Common myeloid progenitor, CD34-positive (primary cell): ENCODE measurements at regions not wholly inside any gene's neighbourhood (a gene's known extent, or its start where the extent isn't known, plus 50 kb on each side); places are given as distances from the start of the nearest gene placed in this dataset.

Source experiments
- CTCF ChIA-PET: fragments of 350-600 bp; sonication (Branson Sonifier 250); formaldehyde crosslinking; loops from one replicate; lab custom pipeline; 2021; ENCODE audit warnings: antibody characterized with exemption; lab: Charles Lee
- POLR2A ChIA-PET: fragments of 350-600 bp; sonication (Branson Sonifier 250); formaldehyde crosslinking; loops from one replicate; lab custom pipeline; 2021; ENCODE audit warnings: antibody characterized with exemption; lab: Charles Lee
- DNase-seq, 3 donors: peaks; one replicate each; pipeline versions ENCODE4 v3.0.0 to v3.0.0-alpha.2; 2013
- H3K27ac ChIP-seq, 2 experiments: 1 replicate in 1 of 2; 2 replicates in 1 of 2; pipeline ENCODE4 v1.7.0; 2013; ENCODE audit warnings: inconsistent platforms in 2 of 2, low read length in 2 of 2, mild to moderate bottlenecking in 2 of 2, low read depth in 1 of 2, moderate library complexity in 1 of 2; ENCODE audit not compliant: severe bottlenecking in 2 of 2, insufficient read depth in 1 of 2, poor library complexity in 1 of 2
- H3K27me3 ChIP-seq, 5 experiments: replicated peaks in 2 of 5; 1 replicate in 3 of 5; 2 replicates in 2 of 5; pipeline versions ENCODE4 v1.6.1 to v1.7.0; 2013; ENCODE audit warnings: low read length in 4 of 5, mild to moderate bottlenecking in 2 of 5, moderate library complexity in 2 of 5, inconsistent platforms in 1 of 5; ENCODE audit not compliant: insufficient read depth in 5 of 5, control insufficient read depth in 4 of 5
- H3K36me3 ChIP-seq, 4 experiments: 1 replicate in 2 of 4; 2 replicates in 2 of 4; pipeline versions ENCODE4 v1.6.1 to v1.7.0; 2013; ENCODE audit warnings: low read length in 3 of 4, control low read depth in 1 of 4, mild to moderate bottlenecking in 1 of 4; ENCODE audit not compliant: control insufficient read depth in 4 of 4, insufficient read depth in 4 of 4
- H3K4me1 ChIP-seq, 4 experiments: 1 replicate in 3 of 4; 2 replicates in 1 of 4; pipeline versions ENCODE4 v1.6.1 to v1.7.1; 2013; ENCODE audit warnings: low read length in 3 of 4, mild to moderate bottlenecking in 3 of 4, control low read depth in 1 of 4, inconsistent platforms in 1 of 4, moderate library complexity in 1 of 4; ENCODE audit not compliant: control insufficient read depth in 4 of 4, insufficient read depth in 4 of 4; ENCODE audit errors: control extremely low read depth in 1 of 4
- H3K4me3 ChIP-seq, 7 experiments: 1 replicate in 4 of 7; 2 replicates in 3 of 7; pipeline versions ENCODE4 v1.5.1 to v1.7.0; 2013; ENCODE audit warnings: mild to moderate bottlenecking in 7 of 7, low read length in 6 of 7, moderate library complexity in 6 of 7, inconsistent platforms in 2 of 7, low read depth in 2 of 7, control low read depth in 1 of 7; ENCODE audit not compliant: insufficient read depth in 4 of 7, control insufficient read depth in 1 of 7; ENCODE audit errors: extremely low read depth in 1 of 7
- H3K9me3 ChIP-seq, 5 experiments: 1 replicate in 4 of 5; 2 replicates in 1 of 5; pipeline versions ENCODE4 v1.6.1 to v1.7.1; 2013; ENCODE audit warnings: low read length in 4 of 5, mild to moderate bottlenecking in 2 of 5, inconsistent platforms in 1 of 5, low read depth in 1 of 5, moderate library complexity in 1 of 5; ENCODE audit not compliant: control insufficient read depth in 4 of 5, insufficient read depth in 2 of 5; ENCODE audit errors: control extremely low read depth in 1 of 5
- WGBS: methylation state at CpG from one replicate; pipeline ENCODE4 v1.1.5; 2013; ENCODE audit not compliant: insufficient coverage; 5-methylcytosine and 5-hydroxymethylcytosine counted together

- Histone ChIP-seq H3K4me1 (peaks cover 0 to 16% (median 2%) of the 10 kb centered on the region in 4 experiments), H3K27ac (no peak overlapping the region), H3K36me3 (peaks cover 0 to 6% (median 0%) of the 10 kb centered on the region in 4 experiments), H3K27me3 (no peaks in the 10 kb centered on the region), H3K9me3 (peaks cover 0 to 7% (median 0%) of the 10 kb centered on the region in 5 experiments), H3K4me3 (no peak overlapping the region)
- CTCF ChIA-PET = no interaction called here
- DNase-seq = no peak
- POLR2A ChIA-PET = no interaction called here
- WGBS = no CpG with 5 or more reads among the region's 3 CpGs
These were observed 108.1 kb downstream of the ZFAND4 start for GRCh38 chr10:45564303-45564959.

GRCh38 chr10:45561952-45562351 is 110.6 kb downstream of the ZFAND4 start:
- no peak for DNase-seq
- no peaks in the 10 kb centered on the region for H3K27me3 ChIP-seq
- H3K9me3 ChIP-seq = peaks cover 0 to 7% (median 0%) of the 10 kb centered on the region in 5 experiments
- no peak overlapping the region for H3K4me3 ChIP-seq
- ChIA-PET POLR2A (no interaction called here), CTCF (interaction anchor here (1.8 kb wide), 1 partner anchor 13 kb away, joined by 6 read pairs; no protein-coding TSS in a partner anchor)
- H3K36me3 ChIP-seq = peaks cover 0 to 6% (median 0%) of the 10 kb centered on the region in 4 experiments
- H3K27ac ChIP-seq = peak overlapping the region in 1 of 2 experiments; percentile 15
- peaks cover 7 to 40% (median 20%) of the 10 kb centered on the region in 4 experiments for H3K4me1 ChIP-seq

GRCh38 chr10:45560262-45560661 is 112.3 kb downstream of the ZFAND4 start:
- no peak for DNase-seq

GRCh38 chr10:45558425-45558824 is 114.1 kb downstream of the ZFAND4 start:
- peak in 2 of 3 donors; percentile 35 to 53 for DNase-seq
- Histone ChIP-seq H3K4me1 (peaks cover 9 to 53% (median 26%) of the 10 kb centered on the region in 4 experiments), H3K9me3 (peaks cover 0 to 7% (median 0%) of the 10 kb centered on the region in 5 experiments), H3K4me3 (peak overlapping the region in 2 of 7 experiments; percentile 12 to 50), H3K27ac (peak overlapping the region in 1 of 2 experiments; percentile 39), H3K36me3 (peaks cover 0 to 6% (median 0%) of the 10 kb centered on the region in 4 experiments), H3K27me3 (no peaks in the 10 kb centered on the region)
- ChIA-PET POLR2A (interaction anchor here (0.7 kb wide), 1 partner anchor 13 kb away, joined by 3 read pairs; no protein-coding TSS in a partner anchor), CTCF (no interaction called here)
- 0% methylated on average over 2 of the region's 7 CpGs for whole genome bisulfite sequencing

More at GRCh38 chr10:45560262-45560661, 112.3 kb downstream of the ZFAND4 start:
- Histone ChIP-seq H3K36me3 (peaks cover 0 to 6% (median 0%) of the 10 kb centered on the region in 4 experiments), H3K27ac (no peak overlapping the region), H3K27me3 (no peaks in the 10 kb centered on the region), H3K4me1 (peaks cover 9 to 53% (median 26%) of the 10 kb centered on the region in 4 experiments), H3K4me3 (no peak overlapping the region), H3K9me3 (peaks cover 0 to 7% (median 0%) of the 10 kb centered on the region in 5 experiments)
- ChIA-PET POLR2A (no interaction called here), CTCF (interaction anchor here (1.1 to 1.5 kb wide), 4 partner anchors 20 to 36 kb away, joined by 3 to 4 read pairs (median 4); no protein-coding TSS in a partner anchor)
- 96% methylated on average over 9 of the region's 10 CpGs for WGBS

- peaks cover 0 to 8% (median under 1%) of the 10 kb centered on the region in 4 experiments for H3K36me3 ChIP-seq
- peak overlapping the region in 4 of 7 experiments; percentile 9 to 52 (median 36) for H3K4me3 ChIP-seq
- ChIA-PET CTCF (interaction anchor here (1.2 to 2.7 kb wide), 3 partner anchors 11 to 23 kb away, joined by 3 to 7 read pairs (median 6); no protein-coding TSS in a partner anchor), POLR2A (interaction anchor here (1.1 kb wide), 1 partner anchor 23 kb away, joined by 7 read pairs; no protein-coding TSS in a partner anchor)
- peaks cover 0 to 7% (median 0%) of the 10 kb centered on the region in 5 experiments for H3K9me3 ChIP-seq
- H3K27me3 ChIP-seq = no peaks in the 10 kb centered on the region
- peak; percentile 83 to 93 (median 89) for DNase-seq
- H3K27ac ChIP-seq = no peak overlapping the region
- H3K4me1 ChIP-seq = peaks cover 9 to 45% (median 26%) of the 10 kb centered on the region in 4 experiments
- WGBS = 48% methylated on average over 7 of the region's 9 CpGs
These were observed 115.2 kb downstream of the ZFAND4 start for GRCh38 chr10:45557275-45557905.

- no CpG with 5 or more reads among the region's 3 CpGs for WGBS
- H3K27ac ChIP-seq = no peak overlapping the region
- H3K4me3 ChIP-seq = no peak overlapping the region
- H3K27me3 ChIP-seq = no peaks in the 10 kb centered on the region
- H3K4me1 ChIP-seq = peaks cover 9 to 39% (median 26%) of the 10 kb centered on the region in 4 experiments
- peaks cover 0 to 8% (median under 1%) of the 10 kb centered on the region in 4 experiments for H3K36me3 ChIP-seq
- DNase-seq = no peak
- peaks cover 0 to 7% (median 0%) of the 10 kb centered on the region in 5 experiments for H3K9me3 ChIP-seq
- ChIA-PET POLR2A (no interaction called here), CTCF (interaction anchor here (2.7 kb wide), 1 partner anchor 10 kb away, joined by 7 read pairs; no protein-coding TSS in a partner anchor)
These were observed 116.8 kb downstream of the ZFAND4 start for GRCh38 chr10:45555795-45556194.
